ENCODE measurements at regions not wholly inside any gene's neighbourhood (a gene's known extent, or its start where the extent isn't known, plus 50 kb on each side); places are given as distances from the start of the nearest gene placed in this dataset.

- CTCF ChIA-PET: no interaction called here
- H3K27me3 Mint-ChIP-seq: no peaks in the 10 kb centered on the region
- no peak for TF ChIP-seq CTCF (IDR thresholded peaks at IDR 0.05)
- Histone ChIP-seq H3K27me3 (ENCODE audit: control insufficient read depth in 1 of 2, insufficient read depth in 2 of 2, low read length in 2 of 2) (no peaks in the 10 kb centered on the region), H3K4me3 (ENCODE audit: low read length) (no peak overlapping the region), H3K27ac (ENCODE audit: low read depth in 1 of 2, low read length in 2 of 2) (no peak overlapping the region), H3K9me3 (ENCODE audit: control insufficient read depth in 1 of 2, insufficient read depth in 1 of 2, low read length in 2 of 2) (peaks cover 4 to 26% of the 10 kb centered on the region in 2 experiments), H3K4me1 (ENCODE audit: insufficient read depth, low read length) (no peaks in the 10 kb centered on the region), H3K36me3 (ENCODE audit: insufficient read depth, low read length) (no peaks in the 10 kb centered on the region)
- ATAC-seq (ENCODE audit: poor library complexity) (no peak), DNase-seq (no peak)
- no peak overlapping the region for H3K4me3 Mint-ChIP-seq
- POLR2A ChIA-PET: no interaction called here
- no peak overlapping the region for H3K27ac Mint-ChIP-seq
- no peaks in the 10 kb centered on the region for H3K4me1 Mint-ChIP-seq (ENCODE audit: low read depth)
- intact Hi-C loops (cut with DNase I, micrococcal nuclease): no loop called here
- peaks cover 5% of the 10 kb centered on the region for H3K9me3 Mint-ChIP-seq
- no peaks in the 10 kb centered on the region for H3K36me3 Mint-ChIP-seq (ENCODE audit: low read depth)
Observed at GRCh38 chr10:52956861-52957260, 184.3 kb upstream of the MBL2 start.

DNA sequence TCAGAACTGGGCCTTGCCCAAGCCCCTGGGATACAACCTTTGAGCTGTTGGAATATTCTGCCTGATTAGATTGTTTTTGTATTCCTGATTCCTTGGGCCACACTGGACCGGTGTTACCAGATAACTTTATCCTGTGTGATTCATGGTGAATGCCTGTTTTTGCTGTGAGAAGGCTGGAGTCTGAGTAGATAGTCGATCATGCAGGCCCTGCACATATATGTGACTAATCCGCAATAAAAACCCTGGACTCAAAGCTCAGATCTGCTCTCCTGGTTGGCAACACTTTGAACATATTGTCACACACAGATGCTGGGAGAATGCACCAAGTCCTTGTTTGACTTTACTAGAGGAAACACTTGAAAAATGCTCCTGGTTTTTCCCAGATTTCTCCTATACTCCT, 183.9 kb upstream of the MBL2 start:
- Histone ChIP-seq H3K27ac (ENCODE audit: low read depth in 1 of 2, low read length in 2 of 2) (no peak overlapping the region), H3K36me3 (ENCODE audit: insufficient read depth, low read length) (no peaks in the 10 kb centered on the region), H3K4me3 (ENCODE audit: low read length) (no peak overlapping the region), H3K9me3 (ENCODE audit: control insufficient read depth in 1 of 2, insufficient read depth in 1 of 2, low read length in 2 of 2) (peaks cover 4 to 26% of the 10 kb centered on the region in 2 experiments), H3K27me3 (ENCODE audit: control insufficient read depth in 1 of 2, insufficient read depth in 2 of 2, low read length in 2 of 2) (no peaks in the 10 kb centered on the region), H3K4me1 (ENCODE audit: insufficient read depth, low read length) (no peaks in the 10 kb centered on the region)
- no peaks in the 10 kb centered on the region for H3K36me3 Mint-ChIP-seq (ENCODE audit: low read depth)
- ChIA-PET CTCF (no interaction called here), POLR2A (no interaction called here)
- ATAC-seq (ENCODE audit: poor library complexity): no peak
- H3K4me1 Mint-ChIP-seq (ENCODE audit: low read depth): no peaks in the 10 kb centered on the region
- no peak for DNase-seq
- no peaks in the 10 kb centered on the region for H3K27me3 Mint-ChIP-seq
- intact Hi-C loops (cut with DNase I, micrococcal nuclease): no loop called here
- peaks cover 5% of the 10 kb centered on the region for H3K9me3 Mint-ChIP-seq
- H3K27ac Mint-ChIP-seq: no peak overlapping the region
- no peak for TF ChIP-seq CTCF (IDR thresholded peaks at IDR 0.05)
- no peak overlapping the region for H3K4me3 Mint-ChIP-seq

DNA sequence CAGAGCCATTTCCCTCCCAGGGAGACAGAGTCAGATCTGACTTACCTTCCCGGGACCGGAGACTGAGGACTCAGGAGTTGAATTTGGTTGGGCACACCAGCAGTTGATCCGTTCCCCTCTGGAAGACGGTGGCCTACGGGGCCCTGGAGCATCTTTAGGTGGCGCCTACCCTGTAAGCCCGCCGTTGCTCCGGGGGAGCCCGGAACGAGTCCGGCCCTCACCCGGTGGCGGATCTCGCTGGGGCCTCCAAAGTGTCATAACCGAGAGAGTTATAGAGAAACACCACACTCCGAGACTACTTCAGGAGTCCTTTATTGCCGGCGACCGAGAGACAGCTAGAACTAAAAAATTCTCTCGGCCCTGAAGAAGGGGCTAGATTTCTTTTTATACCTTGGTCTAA, 182.8 kb upstream of the MBL2 start:
- intact Hi-C loops (cut with DNase I, micrococcal nuclease): no loop called here
- Histone ChIP-seq H3K4me1 (ENCODE audit: insufficient read depth, low read length) (no peaks in the 10 kb centered on the region), H3K27me3 (ENCODE audit: control insufficient read depth in 1 of 2, insufficient read depth in 2 of 2, low read length in 2 of 2) (no peaks in the 10 kb centered on the region), H3K9me3 (ENCODE audit: control insufficient read depth in 1 of 2, insufficient read depth in 1 of 2, low read length in 2 of 2) (peaks cover 4 to 26% of the 10 kb centered on the region in 2 experiments), H3K27ac (ENCODE audit: low read depth in 1 of 2, low read length in 2 of 2) (no peak overlapping the region), H3K36me3 (ENCODE audit: insufficient read depth, low read length) (no peaks in the 10 kb centered on the region), H3K4me3 (ENCODE audit: low read length) (no peak overlapping the region)
- no peak overlapping the region for H3K4me3 Mint-ChIP-seq
- peaks cover 5% of the 10 kb centered on the region for H3K9me3 Mint-ChIP-seq
- H3K27me3 Mint-ChIP-seq: no peaks in the 10 kb centered on the region
- ChIA-PET CTCF (no interaction called here), POLR2A (no interaction called here)
- no peak for ATAC-seq (ENCODE audit: poor library complexity)
- H3K27ac Mint-ChIP-seq: no peak overlapping the region
- no peaks in the 10 kb centered on the region for H3K4me1 Mint-ChIP-seq (ENCODE audit: low read depth)
- no peak for TF ChIP-seq CTCF (IDR thresholded peaks at IDR 0.05)
- DNase-seq: no peak
- H3K36me3 Mint-ChIP-seq (ENCODE audit: low read depth): no peaks in the 10 kb centered on the region
